DOHH2 (cell line): ENCODE measurements at regions not wholly inside any gene's neighbourhood (a gene's known extent, or its start where the extent isn't known, plus 50 kb on each side); places are given as distances from the start of the nearest gene placed in this dataset.

Source experiments
- H3F3A ChIP-seq: fragments of 200-600 bp; sonication (generic), shearing (Covaris generic); 2 replicates; pipeline ENCODE4 v1.6.0; 2016; ENCODE audit warnings: antibody characterized with exemption, mild to moderate bottlenecking; ENCODE audit not compliant: control insufficient read depth, insufficient read depth
- H3K27ac ChIP-seq: fragments of 200-600 bp; sonication (generic); 2 replicates; pipeline ENCODE4 v1.5.1; 2014; ENCODE audit warnings: low read depth, mild to moderate bottlenecking, low read length, moderate library complexity
- H3K27me3 ChIP-seq: fragments of 200-600 bp; sonication (generic); 2 replicates; pipeline ENCODE4 v1.6.1; 2014; ENCODE audit warnings: mild to moderate bottlenecking, low read length, mixed read lengths; ENCODE audit not compliant: control insufficient read depth
- H3K36me3 ChIP-seq: fragments of 200-600 bp; sonication (generic); 2 replicates; pipeline ENCODE4 v1.6.1; 2014; ENCODE audit warnings: mild to moderate bottlenecking, low read length, moderate library complexity, mixed read lengths; ENCODE audit not compliant: control insufficient read depth
- H3K4me1 ChIP-seq: fragments of 200-600 bp; sonication (generic); 2 replicates; pipeline ENCODE4 v1.6.1; 2014; ENCODE audit warnings: mild to moderate bottlenecking, low read length, mixed read lengths; ENCODE audit not compliant: control insufficient read depth
- H3K4me2 ChIP-seq: fragments of 200-600 bp; sonication (generic); 2 replicates; pipeline ENCODE4 v1.6.0; 2014; ENCODE audit warnings: mild to moderate bottlenecking, low read length, moderate library complexity
- H3K4me3 ChIP-seq: fragments of 200-600 bp; sonication (generic); 2 replicates; pipeline ENCODE4 v1.5.1; 2014; ENCODE audit warnings: mild to moderate bottlenecking, low read length, mixed read lengths
- H3K79me2 ChIP-seq: fragments of 200-600 bp; sonication (generic); 2 replicates; pipeline ENCODE4 v1.6.1; 2014; ENCODE audit warnings: mild to moderate bottlenecking, low read length, mixed read lengths; ENCODE audit not compliant: control insufficient read depth
- H3K9me2 ChIP-seq: fragments of 200-600 bp; sonication (generic); replicated peaks from 2 replicates; pipeline ENCODE4 v1.6.1; 2014; ENCODE audit warnings: mild to moderate bottlenecking, low read length, mixed read lengths; ENCODE audit not compliant: control insufficient read depth
- H3K9me3 ChIP-seq: fragments of 200-600 bp; sonication (generic); 2 replicates; pipeline ENCODE4 v1.6.1; 2014; ENCODE audit warnings: antibody characterized with exemption, low read length, mixed read lengths; ENCODE audit not compliant: control insufficient read depth, insufficient read depth
- H4K20me1 ChIP-seq: fragments of 200-600 bp; sonication (generic); 2 replicates; pipeline ENCODE4 v1.6.0; 2014; ENCODE audit warnings: low read depth, mild to moderate bottlenecking, antibody characterized with exemption, low read length, moderate library complexity; ENCODE audit not compliant: control insufficient read depth, insufficient read depth
- CTCF ChIP-seq: fragments of 200-600 bp; sonication (generic); IDR thresholded peaks from one replicate; pipeline ENCODE4 v1.5.1; 2014; ENCODE audit warnings: antibody characterized with exemption, mild to moderate bottlenecking, low read depth, low read length; ENCODE audit not compliant: poor library complexity, severe bottlenecking
- EZH2phosphoT487 ChIP-seq: fragments of 200-600 bp; sonication (generic); IDR thresholded peaks from 2 replicates; pipeline ENCODE4 v1.6.1; 2017; ENCODE audit warnings: borderline replicate concordance, mild to moderate bottlenecking, antibody characterized with exemption, low read length, moderate library complexity, mixed read lengths

DNA sequence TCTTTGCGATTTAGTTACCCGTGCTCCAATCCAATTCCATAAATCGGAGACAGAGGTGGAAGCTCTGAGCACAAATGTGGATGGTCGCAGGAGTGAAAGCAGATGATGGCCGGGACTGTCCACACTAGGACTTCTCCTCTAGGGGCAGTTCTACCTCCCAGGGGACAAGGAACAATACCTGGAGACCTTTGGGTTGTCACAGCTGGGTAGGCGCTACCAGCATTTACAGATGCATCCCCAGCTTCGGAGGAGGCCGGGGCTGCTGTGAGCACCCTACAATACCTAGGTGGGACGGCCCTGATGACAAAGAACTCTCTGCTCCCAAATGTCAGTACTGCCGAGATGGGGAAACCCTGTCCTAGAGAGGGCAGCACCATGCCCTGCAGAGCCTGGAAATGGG, 195.9 kb upstream of the CDH4 start:
- 0 out of 2 replicates have a peak, but pooled peaks cover 3% of the 10 kb centered on the region for H3K9me3 ChIP-seq
- no peak overlapping the region for H3K27ac ChIP-seq
- TF ChIP-seq EZH2phosphoT487 (no peak), CTCF (no peak)
- H3K4me2 ChIP-seq: no peak overlapping the region
- H3K79me2 ChIP-seq: no peaks in the 10 kb centered on the region
- H3K4me3 ChIP-seq: no peak overlapping the region
- H3K36me3 ChIP-seq: no peaks in the 10 kb centered on the region
- H3F3A ChIP-seq: no peaks in the 10 kb centered on the region
- H3K27me3 ChIP-seq: no peaks in the 10 kb centered on the region
- no peaks in the 10 kb centered on the region for H3K9me2 ChIP-seq
- H3K4me1 ChIP-seq: no peaks in the 10 kb centered on the region
- H4K20me1 ChIP-seq: no peaks in the 10 kb centered on the region

GRCh38 chr20:61056627-61057442, 195.2 kb upstream of the CDH4 start:
- H3K27me3 ChIP-seq: no peaks in the 10 kb centered on the region
- no peaks in the 10 kb centered on the region for H4K20me1 ChIP-seq
- no peaks in the 10 kb centered on the region for H3K4me1 ChIP-seq
- no peaks in the 10 kb centered on the region for H3F3A ChIP-seq
- H3K27ac ChIP-seq: no peak overlapping the region
- no peaks in the 10 kb centered on the region for H3K79me2 ChIP-seq
- H3K36me3 ChIP-seq: no peaks in the 10 kb centered on the region
- 0 out of 2 replicates have a peak, but pooled peaks cover 3% of the 10 kb centered on the region for H3K9me3 ChIP-seq
- TF ChIP-seq EZH2phosphoT487: no peak
- no peak for TF ChIP-seq CTCF
- no peaks in the 10 kb centered on the region for H3K9me2 ChIP-seq
- no peak overlapping the region for H3K4me2 ChIP-seq
- H3K4me3 ChIP-seq: no peak overlapping the region

GRCh38 chr20:61057443-61058121, 194.5 kb upstream of the CDH4 start:
- no peaks in the 10 kb centered on the region for H3K79me2 ChIP-seq
- no peaks in the 10 kb centered on the region for H3K36me3 ChIP-seq
- H3K27me3 ChIP-seq: no peaks in the 10 kb centered on the region

More at GRCh38 chr20:61057443-61058121, 194.5 kb upstream of the CDH4 start:
- H3K4me2 ChIP-seq: no peak overlapping the region
- no peak overlapping the region for H3K4me3 ChIP-seq
- H4K20me1 ChIP-seq: no peaks in the 10 kb centered on the region
- H3F3A ChIP-seq: no peaks in the 10 kb centered on the region
- no peaks in the 10 kb centered on the region for H3K4me1 ChIP-seq
- no peaks in the 10 kb centered on the region for H3K9me2 ChIP-seq
- no peak overlapping the region for H3K27ac ChIP-seq
- TF ChIP-seq EZH2phosphoT487 (no peak), CTCF (no peak)
- H3K9me3 ChIP-seq: 0 out of 2 replicates have a peak, but pooled peaks cover 3% of the 10 kb centered on the region
